ENCODE measurements at regions not wholly inside any gene's neighbourhood (a gene's known extent, or its start where the extent isn't known, plus 50 kb on each side); places are given as distances from the start of the nearest gene placed in this dataset.

- no peak for DNase-seq (ENCODE audit: low spot score)
- in situ Hi-C loops (cut with MboI; ENCODE audit: low sequenced_read_pairs, unreplicated experiment): no loop called here
- TF ChIP-seq CTCF (IDR thresholded peaks at IDR 0.05; ENCODE audit: borderline replicate concordance, control extremely low read depth, extremely low read depth, insufficient read depth, missing control alignments): no peak
Measured at GRCh38 chr1:188043536-188044245, 1214.9 kb downstream of the PLA2G4A start.

GRCh38 chr1:188050250-188050649 lies 1221.5 kb downstream of the PLA2G4A start:
- no peak for TF ChIP-seq CTCF (IDR thresholded peaks at IDR 0.05; ENCODE audit: borderline replicate concordance, control extremely low read depth, extremely low read depth, insufficient read depth, missing control alignments)
- in situ Hi-C loops (cut with MboI; ENCODE audit: low sequenced_read_pairs, unreplicated experiment): no loop called here

GRCh38 chr1:188056011-188056410 lies 1227.3 kb downstream of the PLA2G4A start:
- no peak for DNase-seq (ENCODE audit: low spot score)
- in situ Hi-C loops (cut with MboI; ENCODE audit: low sequenced_read_pairs, unreplicated experiment): no loop called here
- no peak for TF ChIP-seq CTCF (IDR thresholded peaks at IDR 0.05; ENCODE audit: borderline replicate concordance, control extremely low read depth, extremely low read depth, insufficient read depth, missing control alignments)

More at GRCh38 chr1:188050250-188050649, 1221.5 kb downstream of the PLA2G4A start:
- no peak for DNase-seq (ENCODE audit: low spot score)

GRCh38 chr1:188058801-188059200 lies 1230.1 kb downstream of the PLA2G4A start:
- in situ Hi-C loops (cut with MboI; ENCODE audit: low sequenced_read_pairs, unreplicated experiment): no loop called here
- no peak for TF ChIP-seq CTCF (IDR thresholded peaks at IDR 0.05; ENCODE audit: borderline replicate concordance, control extremely low read depth, extremely low read depth, insufficient read depth, missing control alignments)
- no peak for DNase-seq (ENCODE audit: low spot score)

GRCh38 chr1:188061881-188062280 lies 1233.1 kb downstream of the PLA2G4A start:
- in situ Hi-C loops (cut with MboI; ENCODE audit: low sequenced_read_pairs, unreplicated experiment): no loop called here
- DNase-seq (ENCODE audit: low spot score): no peak
- TF ChIP-seq CTCF (IDR thresholded peaks at IDR 0.05; ENCODE audit: borderline replicate concordance, control extremely low read depth, extremely low read depth, insufficient read depth, missing control alignments): no peak

GRCh38 chr1:188062456-188062855 lies 1233.7 kb downstream of the PLA2G4A start:
- in situ Hi-C loops (cut with MboI; ENCODE audit: low sequenced_read_pairs, unreplicated experiment): no loop called here
- TF ChIP-seq CTCF (IDR thresholded peaks at IDR 0.05; ENCODE audit: borderline replicate concordance, control extremely low read depth, extremely low read depth, insufficient read depth, missing control alignments): no peak

More at GRCh38 chr1:188062456-188062855, 1233.7 kb downstream of the PLA2G4A start:
- no peak for DNase-seq (ENCODE audit: low spot score)

All from GM13976 (cell line).